Panc1 (cell line): ENCODE measurements at regions not wholly inside any gene's neighbourhood (a gene's known extent, or its start where the extent isn't known, plus 50 kb on each side); places are given as distances from the start of the nearest gene placed in this dataset.

Experiments
- ATAC-seq: fragments of 200-7000 bp; cut with Tn5 transposase; 2 replicates; pipeline ENCODE4 v1.9.1; 2020; ENCODE audit warnings: mild to moderate bottlenecking, moderate library complexity
- BruUV-seq: library from RNA; stranded (reverse); fragments of 400-500 nt; replicated peaks from 2 replicates; lab custom pipeline; 2021; lab: Mats Ljungman, UMichigan
- CTCF ChIA-PET: fragments of 300-600 bp; sonication (Branson Sonifier 250); formaldehyde crosslinking; loops from one replicate; lab custom pipeline; 2022; ENCODE audit warnings: antibody characterized with exemption; lab: Charles Lee
- POLR2A ChIA-PET: fragments of 300-600 bp; sonication (Branson Sonifier 250); formaldehyde crosslinking; loops from one replicate; lab custom pipeline; 2022; ENCODE audit warnings: antibody characterized with exemption; lab: Charles Lee
- DNase-seq: peaks from one replicate; pipeline ENCODE4 v3.0.0-alpha.2; 2010; ENCODE audit warnings: low read depth, low spot score
- H3K27ac ChIP-seq: 2 replicates; pipeline ENCODE4 v1.5.1; 2011; ENCODE audit warnings: mild to moderate bottlenecking, low read length, inconsistent platforms
- H3K27me3 ChIP-seq: fragments of 200-500 bp; sonication (Bioruptor generic); 2 replicates; pipeline ENCODE4 v1.6.0; 2014; ENCODE audit warnings: low read length, inconsistent platforms; ENCODE audit not compliant: control insufficient read depth, insufficient read depth
- H3K36me3 ChIP-seq: fragments of 200-500 bp; sonication (Bioruptor generic); 2 replicates; pipeline ENCODE4 v1.5.1; 2014; ENCODE audit warnings: inconsistent platforms, mild to moderate bottlenecking, low read length, moderate library complexity; ENCODE audit not compliant: control insufficient read depth, insufficient read depth
- H3K4me1 ChIP-seq: 2 replicates; pipeline ENCODE4 v1.5.1; 2011; ENCODE audit warnings: inconsistent platforms, mild to moderate bottlenecking, low read length, moderate library complexity; ENCODE audit not compliant: control insufficient read depth, insufficient read depth
- H3K4me3 ChIP-seq, 2 experiments: 2 replicates each; pipeline ENCODE4 v1.5.1; 2011 to 2012; ENCODE audit warnings: low read depth in 2 of 2, low read length in 2 of 2, mild to moderate bottlenecking in 2 of 2, inconsistent platforms in 1 of 2, moderate library complexity in 1 of 2
- H3K9me3 ChIP-seq: fragments of 200-500 bp; sonication (Bioruptor generic); 2 replicates; pipeline ENCODE4 v1.5.1; 2014; ENCODE audit warnings: low read depth, mild to moderate bottlenecking, inconsistent platforms, low read length, moderate library complexity; ENCODE audit not compliant: control insufficient read depth, insufficient read depth
- POLR2AphosphoS5 ChIP-seq: IDR thresholded peaks from 2 replicates; pipeline ENCODE4 v1.6.1; 2012; ENCODE audit warnings: mild to moderate bottlenecking, low read depth, low read length, moderate library complexity
- REST ChIP-seq, 2 experiments: IDR thresholded peaks; 2 replicates each; pipeline ENCODE4 v1.6.1; 2011 to 2012; ENCODE audit warnings: low read depth in 2 of 2, control low read depth in 1 of 2, low read length in 1 of 2, mild to moderate bottlenecking in 1 of 2, moderate library complexity in 1 of 2; ENCODE audit not compliant: insufficient read depth in 1 of 2
- SIN3A ChIP-seq: IDR thresholded peaks from 2 replicates; pipeline ENCODE4 v1.6.1; 2012; ENCODE audit warnings: low read depth, mild to moderate bottlenecking, low read length, moderate library complexity, borderline replicate concordance; ENCODE audit not compliant: insufficient read depth
- TCF7L2 ChIP-seq: IDR thresholded peaks from 2 replicates; pipeline ENCODE4 v1.6.1; 2011; ENCODE audit warnings: mild to moderate bottlenecking, low read depth, low read length, inconsistent platforms
- in situ Hi-C: cut with HindIII; loops from 2 replicates; pipeline ENCODE4 v1.10.0; 2016; ENCODE audit warnings: low sequenced_read_pairs, low pct_unique_long_range_greater_than_20kb
- intact Hi-C: fragments of 100-400 bp; cut with micrococcal nuclease; formaldehyde crosslinking; loops from one replicate; pipeline ENCODE4 v1.10.0; 2022; ENCODE audit not compliant: unreplicated experiment
- TF ChIP-seq, protein P1 (sequence below): fragments of 450-650 bp; IDR thresholded peaks from 2 replicates; pipeline ENCODE4 v1.5.1; 2017; ENCODE audit warnings: mild to moderate bottlenecking

DNA sequence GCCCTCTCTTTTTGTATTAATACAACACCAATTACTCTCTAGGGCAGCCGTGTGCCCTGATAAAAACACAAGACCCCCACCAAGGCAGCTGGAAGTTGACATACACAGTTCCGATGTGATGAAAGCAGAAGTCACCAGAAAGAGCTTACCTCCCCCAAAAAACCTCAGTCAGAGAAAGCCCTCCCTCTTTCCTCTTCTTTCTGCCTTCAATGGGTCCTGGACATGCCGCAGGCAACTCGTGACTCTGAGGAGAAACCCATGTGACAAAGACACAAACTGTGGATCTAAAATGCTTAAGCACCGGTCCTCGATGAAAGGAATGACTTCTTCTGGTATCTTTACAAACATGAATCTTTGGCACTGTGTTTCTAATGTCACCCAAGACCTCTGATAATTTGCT lies 117.7 kb upstream of the CCDC28A start:
- Histone ChIP-seq H3K27me3 (no peaks in the 10 kb centered on the region), H3K27ac (peak overlapping the region; percentile 57; the same call in 1 of the 2 replicates), H3K4me3 (no peak overlapping the region), H3K4me1 (peaks cover 26% of the 10 kb centered on the region), H3K9me3 (no peaks in the 10 kb centered on the region), H3K36me3 (no peaks in the 10 kb centered on the region)
- ChIA-PET CTCF (no interaction called here), POLR2A (no interaction called here)
- in situ Hi-C loops (no loop called here), intact Hi-C loops (no loop called here)
- ATAC-seq (no peak), DNase-seq (no peak)
- TF ChIP-seq SIN3A (no peak), POLR2AphosphoS5 (no peak), TCF7L2 (no peak), REST (IDR thresholded peaks at IDR 0.05; ENCODE audit: insufficient read depth in 1 of 2, low read depth in 2 of 2, low read length in 1 of 2) (no peak)
- TF ChIP-seq, protein P1, sequence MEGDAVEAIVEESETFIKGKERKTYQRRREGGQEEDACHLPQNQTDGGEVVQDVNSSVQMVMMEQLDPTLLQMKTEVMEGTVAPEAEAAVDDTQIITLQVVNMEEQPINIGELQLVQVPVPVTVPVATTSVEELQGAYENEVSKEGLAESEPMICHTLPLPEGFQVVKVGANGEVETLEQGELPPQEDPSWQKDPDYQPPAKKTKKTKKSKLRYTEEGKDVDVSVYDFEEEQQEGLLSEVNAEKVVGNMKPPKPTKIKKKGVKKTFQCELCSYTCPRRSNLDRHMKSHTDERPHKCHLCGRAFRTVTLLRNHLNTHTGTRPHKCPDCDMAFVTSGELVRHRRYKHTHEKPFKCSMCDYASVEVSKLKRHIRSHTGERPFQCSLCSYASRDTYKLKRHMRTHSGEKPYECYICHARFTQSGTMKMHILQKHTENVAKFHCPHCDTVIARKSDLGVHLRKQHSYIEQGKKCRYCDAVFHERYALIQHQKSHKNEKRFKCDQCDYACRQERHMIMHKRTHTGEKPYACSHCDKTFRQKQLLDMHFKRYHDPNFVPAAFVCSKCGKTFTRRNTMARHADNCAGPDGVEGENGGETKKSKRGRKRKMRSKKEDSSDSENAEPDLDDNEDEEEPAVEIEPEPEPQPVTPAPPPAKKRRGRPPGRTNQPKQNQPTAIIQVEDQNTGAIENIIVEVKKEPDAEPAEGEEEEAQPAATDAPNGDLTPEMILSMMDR = no peak
- BruUV-seq = no TSS peak

- TF ChIP-seq, protein P1 = no peak
- TF ChIP-seq SIN3A (no peak), REST (IDR thresholded peaks at IDR 0.05; ENCODE audit: insufficient read depth in 1 of 2, low read depth in 2 of 2, low read length in 1 of 2) (no peak), POLR2AphosphoS5 (no peak), TCF7L2 (no peak)
These were observed 117.1 kb upstream of the CCDC28A start for GRCh38 chr6:138656364-138657064.

More at GRCh38 chr6:138656364-138657064, 117.1 kb upstream of the CCDC28A start:
- Histone ChIP-seq H3K4me3 (no peak overlapping the region), H3K27me3 (no peaks in the 10 kb centered on the region), H3K9me3 (no peaks in the 10 kb centered on the region), H3K27ac (no peak overlapping the region), H3K4me1 (peaks cover 26% of the 10 kb centered on the region), H3K36me3 (no peaks in the 10 kb centered on the region)
- intact Hi-C loops (no loop called here), in situ Hi-C loops (no loop called here)
- DNase-seq (no peak), ATAC-seq (no peak)
- BruUV-seq = no TSS peak
- ChIA-PET CTCF (no interaction called here), POLR2A (interaction anchor here (1.0 kb wide), 1 partner anchor 117 kb away, joined by 12 read pairs; the partner anchor contains the start of gene CCDC28A)
